HG03342 (cell line): ENCODE measurements at regions not wholly inside any gene's neighbourhood (a gene's known extent, or its start where the extent isn't known, plus 50 kb on each side); places are given as distances from the start of the nearest gene placed in this dataset.

Source experiments
- ATAC-seq: cut with Tn5 transposase; IDR thresholded peaks from one replicate; pipeline ENCODE4 v1.9.1; 2021; ENCODE audit warnings: mild to moderate bottlenecking, moderate library complexity; ENCODE audit not compliant: unreplicated experiment

- no peak for ATAC-seq
Observed at GRCh38 chr11:91776655-91777054, 448.0 kb upstream of the FAT3 start.

GRCh38 chr11:91773090-91773489 is 451.5 kb upstream of the FAT3 start:
- no peak for ATAC-seq

- ATAC-seq: no peak
Observed at GRCh38 chr11:91771961-91772360, 452.7 kb upstream of the FAT3 start.

DNA sequence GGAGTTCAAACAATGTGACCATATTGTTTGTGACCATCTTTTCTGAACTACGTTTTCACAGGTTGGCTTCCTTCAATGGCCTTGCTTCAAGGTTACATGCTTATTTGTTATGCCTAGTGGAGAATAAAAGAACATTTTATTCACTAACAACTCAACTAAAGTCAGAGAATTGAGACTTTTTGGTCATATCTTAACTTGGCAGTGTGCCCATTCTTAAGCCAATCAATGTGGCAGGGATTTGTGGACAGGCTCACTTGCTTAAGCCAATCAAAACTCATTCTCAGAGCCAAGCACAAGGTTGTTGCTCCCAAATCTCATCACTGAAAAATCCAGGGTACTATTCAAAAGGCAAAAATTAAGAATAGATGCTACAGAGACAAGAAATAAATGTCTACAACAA is 455.8 kb upstream of the FAT3 start:
- no peak for ATAC-seq

DNA sequence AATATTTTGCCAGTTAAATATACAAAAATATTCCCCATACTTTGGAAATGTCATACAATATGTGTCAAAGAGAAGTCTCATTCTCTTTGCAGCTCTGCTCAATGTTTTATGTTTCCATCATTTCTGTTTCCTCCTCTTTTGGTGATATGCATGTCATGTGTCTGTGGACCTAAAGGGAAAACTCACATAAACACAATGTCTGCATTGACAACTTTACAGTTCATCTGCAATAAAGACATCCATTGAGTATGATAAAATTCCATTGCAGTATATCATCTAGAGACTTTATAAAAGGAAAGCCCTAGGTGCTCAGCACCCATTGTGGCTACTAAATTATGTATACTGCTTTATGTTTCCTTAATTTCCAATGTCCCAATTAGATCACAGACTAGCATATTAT is 461.3 kb upstream of the FAT3 start:
- no peak for ATAC-seq

- ATAC-seq: no peak
Observed at GRCh38 chr11:91761406-91762025, 463.1 kb upstream of the FAT3 start.

- ATAC-seq: no peak
Observed at GRCh38 chr11:91756829-91757480, 467.7 kb upstream of the FAT3 start.

DNA sequence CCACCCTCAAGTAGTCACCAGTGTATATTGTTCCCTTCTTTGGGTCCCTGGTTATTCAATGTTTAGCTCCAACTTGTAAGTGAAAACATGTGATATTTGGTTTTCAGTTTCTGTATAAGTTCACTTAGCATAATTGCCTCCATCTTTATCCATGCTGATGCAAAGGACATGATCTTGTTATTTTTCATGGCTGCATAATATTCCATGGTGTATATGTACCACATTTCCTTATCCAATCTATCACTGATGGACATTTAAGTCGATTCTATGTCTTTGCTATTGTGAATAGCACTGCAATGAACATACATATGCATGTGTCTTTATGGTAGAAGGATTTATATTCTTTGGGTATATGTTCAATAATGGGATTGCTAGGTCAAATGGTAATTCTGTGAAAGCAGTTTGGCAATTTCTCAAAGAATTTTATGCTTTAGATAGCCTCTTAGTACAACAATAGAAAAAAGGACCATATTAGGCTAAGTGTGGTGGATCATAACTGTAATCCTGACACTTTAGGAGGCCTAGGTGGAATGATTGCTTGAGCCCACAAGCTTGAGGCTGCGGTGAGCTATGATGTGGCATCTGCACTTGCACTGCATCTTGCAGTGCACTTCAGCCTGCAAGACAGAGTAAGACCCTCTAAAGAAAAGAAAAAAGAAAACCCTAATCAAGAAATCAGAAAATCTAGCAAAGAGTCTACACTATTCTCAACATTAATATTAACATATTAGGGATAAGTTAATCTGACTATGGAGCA is 468.5 kb upstream of the FAT3 start:
- no peak for ATAC-seq

DNA sequence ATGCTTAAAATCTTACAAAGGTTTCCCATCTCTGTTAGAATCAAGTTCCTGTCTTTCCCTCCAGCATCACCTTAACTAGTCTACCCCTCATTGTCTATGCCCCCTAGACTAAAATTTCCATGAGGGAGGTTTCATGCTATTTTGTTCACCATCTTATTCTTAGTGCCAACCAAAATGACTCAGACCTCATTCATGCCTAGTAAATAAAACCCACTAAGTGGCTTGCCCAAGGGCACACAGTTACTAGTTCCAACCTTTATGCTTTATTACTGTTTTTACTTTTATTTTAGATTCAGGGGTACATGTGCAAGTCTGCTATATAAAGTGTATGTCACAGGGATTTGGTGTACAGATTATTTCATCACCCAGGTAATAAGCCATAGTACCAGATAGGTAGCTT is 469.1 kb upstream of the FAT3 start:
- ATAC-seq: no peak

DNA sequence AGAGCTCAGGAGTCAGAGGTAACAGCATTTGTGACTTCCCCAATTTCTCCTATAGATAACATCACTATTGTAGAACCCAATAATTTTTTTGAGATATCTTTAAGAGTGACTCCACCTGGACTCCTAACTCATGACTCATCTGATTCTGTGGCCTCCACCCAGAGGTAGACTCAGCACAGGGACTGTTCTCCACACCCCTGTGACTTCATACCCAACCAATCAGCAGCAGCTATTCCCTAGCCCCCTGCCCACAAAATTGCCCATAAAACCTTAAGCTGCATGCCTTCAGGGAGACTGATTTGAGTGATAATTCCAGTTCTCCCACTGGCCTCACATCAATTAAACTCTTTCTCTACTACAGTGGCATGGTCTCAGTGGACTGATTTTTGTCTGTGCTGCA is 475.4 kb upstream of the FAT3 start:
- ATAC-seq: no peak

- no peak for ATAC-seq
Observed at GRCh38 chr11:91742155-91742554, 482.5 kb upstream of the FAT3 start.

GRCh38 chr11:91731051-91731450 is 493.6 kb upstream of the FAT3 start:
- ATAC-seq: no peak

DNA sequence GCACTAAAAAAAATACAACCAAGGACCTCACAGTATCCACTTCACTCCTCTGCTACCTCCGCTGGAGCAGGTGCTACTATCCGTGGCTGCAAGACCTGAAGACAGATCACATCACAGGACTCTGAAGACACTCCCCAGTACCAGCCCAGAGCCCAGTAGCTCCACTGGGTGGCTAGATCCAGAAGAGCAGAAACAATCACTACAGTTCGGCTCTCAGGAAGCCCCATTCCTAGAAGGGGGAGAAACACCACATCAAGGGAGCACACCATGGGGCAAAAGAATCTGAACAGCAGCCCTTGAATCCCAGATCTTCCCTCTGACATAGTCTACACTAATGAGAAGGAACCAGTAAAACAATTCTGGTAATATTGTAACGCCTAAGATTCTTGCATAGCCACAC is 494.0 kb upstream of the FAT3 start:
- ATAC-seq: no peak

DNA sequence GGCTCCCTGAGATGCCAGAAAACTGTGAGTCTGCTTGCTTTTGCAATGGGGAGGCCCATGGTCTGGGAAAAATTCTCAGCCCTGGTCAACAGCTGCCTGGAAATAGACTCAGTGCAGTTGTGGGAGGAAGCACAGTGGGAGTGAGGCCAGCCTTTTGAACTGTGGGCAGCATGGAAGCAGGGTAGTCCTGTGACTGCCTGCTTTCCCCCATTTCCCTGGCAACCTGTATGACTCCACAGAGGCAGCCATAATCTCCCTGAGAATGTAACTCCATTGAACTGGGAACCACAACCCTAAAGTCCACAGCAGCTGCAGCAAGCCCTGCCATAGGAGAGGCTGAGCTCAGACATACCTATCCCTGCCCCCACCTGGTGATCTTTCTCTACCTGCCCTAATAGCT is 494.6 kb upstream of the FAT3 start:
- ATAC-seq: no peak

DNA sequence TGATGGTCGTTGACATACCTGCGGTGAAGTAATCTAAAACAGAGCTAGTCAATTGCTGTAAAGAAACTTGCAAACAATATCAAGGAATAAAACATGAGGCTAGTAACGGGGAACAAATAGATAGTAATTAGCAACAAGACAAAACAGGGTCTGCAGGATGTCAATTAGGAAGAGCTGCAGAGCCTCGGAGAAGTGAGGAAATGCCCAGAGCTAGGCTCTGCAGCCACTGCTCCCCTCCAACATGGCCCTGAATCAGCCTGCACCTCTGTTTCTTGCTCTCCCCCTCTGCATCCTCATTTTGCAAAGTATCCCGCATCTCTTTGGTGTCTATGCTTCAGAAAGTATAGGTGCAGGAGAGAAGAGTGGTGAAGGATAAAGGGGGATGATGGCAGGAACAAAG is 507.4 kb upstream of the FAT3 start:
- no peak for ATAC-seq

DNA sequence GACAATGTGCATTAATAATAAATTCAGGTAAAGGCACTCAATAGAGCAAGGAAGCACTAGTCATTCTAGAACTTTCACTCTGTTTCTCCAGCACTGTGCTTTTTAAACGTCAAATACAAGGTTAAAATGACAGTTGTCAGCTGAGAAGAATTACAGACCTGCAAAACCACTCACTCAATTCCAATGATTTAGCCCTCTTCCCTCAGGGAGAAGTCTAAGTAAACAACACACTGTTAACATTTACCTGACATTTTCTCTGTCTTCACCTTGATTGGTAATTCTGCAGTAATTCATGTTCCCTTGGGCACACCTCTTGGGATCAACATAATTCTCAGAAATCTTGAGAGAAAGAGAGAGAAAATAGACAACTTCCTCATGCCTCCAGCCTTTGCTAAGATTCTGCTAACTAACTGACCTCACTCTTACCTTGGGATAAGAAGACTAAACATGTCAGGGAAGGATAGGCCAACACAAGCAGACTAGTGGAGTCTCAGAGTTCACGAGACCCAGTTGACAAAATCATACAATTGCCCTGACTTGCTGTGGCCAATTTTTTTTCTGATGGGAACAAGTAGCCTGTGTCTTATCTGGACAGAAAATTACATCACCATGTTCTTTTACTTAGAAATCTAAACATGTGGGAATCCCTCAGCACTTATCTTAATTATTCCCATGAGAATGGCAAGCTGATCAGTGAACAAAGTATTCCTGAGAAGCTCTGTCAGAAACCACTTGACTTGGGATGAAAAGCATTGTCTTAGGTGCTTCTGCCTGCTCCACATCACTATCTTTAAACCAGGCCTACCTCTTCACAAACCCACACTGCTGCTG is 516.8 kb upstream of the FAT3 start:
- no peak for ATAC-seq

DNA sequence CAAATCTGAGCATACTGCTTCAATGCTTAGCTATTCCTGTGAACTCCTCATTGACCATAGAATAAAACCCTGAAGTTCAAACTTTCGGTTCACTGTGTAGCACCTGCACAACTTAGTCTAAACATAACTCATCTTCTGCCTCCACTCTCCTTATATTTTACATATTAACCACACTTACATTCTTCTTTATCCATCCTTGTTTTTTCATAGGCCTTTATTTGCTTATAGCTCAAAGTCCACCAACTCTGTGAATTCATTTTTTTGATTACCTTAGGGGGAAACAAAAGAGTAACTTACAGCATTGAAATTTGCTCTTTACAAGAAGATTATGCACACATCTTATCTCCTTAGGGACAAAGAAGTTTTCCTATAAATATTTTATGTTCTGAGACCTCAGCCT is 521.6 kb upstream of the FAT3 start:
- no peak for ATAC-seq

DNA sequence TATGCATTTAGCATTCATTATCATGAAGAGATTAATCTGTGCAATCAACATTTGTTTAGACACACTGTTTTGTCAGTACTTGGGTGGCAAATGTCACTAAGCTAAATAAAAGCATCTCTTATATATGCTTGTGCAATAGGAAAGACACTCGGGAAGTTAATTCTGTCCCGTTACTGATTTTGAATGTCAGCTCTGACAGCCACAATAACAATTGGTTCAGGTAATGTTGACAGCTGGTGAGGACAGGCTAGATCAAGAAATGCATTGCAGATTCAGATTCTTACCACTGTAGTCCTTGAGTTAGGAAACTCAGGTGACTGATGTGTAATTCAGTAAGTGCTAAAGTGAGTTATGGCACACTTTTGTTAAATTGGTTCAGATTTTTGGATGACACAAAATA is 523.8 kb upstream of the FAT3 start:
- ATAC-seq: no peak

- ATAC-seq: no peak
Observed at GRCh38 chr11:91698845-91699244, 525.8 kb upstream of the FAT3 start.

GRCh38 chr11:91694331-91694730 is 530.3 kb upstream of the FAT3 start:
- ATAC-seq: no peak

DNA sequence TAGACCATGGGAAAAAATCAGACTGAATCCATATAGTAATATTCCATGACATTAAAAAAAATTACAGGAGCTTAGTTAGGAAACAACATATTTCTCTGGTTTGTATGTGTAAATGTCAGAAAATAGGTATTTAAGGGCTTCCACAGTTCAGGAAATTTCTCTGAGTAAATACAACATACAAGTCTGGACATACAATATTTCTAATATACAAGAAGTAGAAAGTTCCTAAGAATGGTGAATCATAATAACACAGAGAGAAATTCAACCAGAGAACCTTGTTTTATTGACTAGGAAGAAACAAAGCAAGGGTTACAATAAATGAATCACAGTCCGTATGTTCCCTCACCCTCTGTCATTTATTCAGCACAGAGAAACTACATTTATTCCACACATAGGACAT is 532.7 kb upstream of the FAT3 start:
- ATAC-seq: no peak
